ENCODE measurements at regions not wholly inside any gene's neighbourhood (a gene's known extent, or its start where the extent isn't known, plus 50 kb on each side); places are given as distances from the start of the nearest gene placed in this dataset.
A peak's percentile ranks its signal among the peaks of the same experiment; 100 is the strongest.
"Not testable (repeated sequence)": the region's sequence is repeated elsewhere in the genome, so short reads cannot be mapped to it uniquely, and the experiment has no call there.

- DNase-seq = no peak
These were observed 118.6 kb downstream of the DLEU7 start for GRCh38 chr13:50724913-50725312.

- no peak for DNase-seq
These were observed 117.3 kb downstream of the DLEU7 start for GRCh38 chr13:50726164-50726563.

GRCh38 chr13:50729177-50729576, 114.3 kb downstream of the DLEU7 start:
- DNase-seq = no peak

GRCh38 chr13:50730496-50731351, 112.8 kb downstream of the DLEU7 start:
- DNase-seq = no peak

GRCh38 chr13:50731400-50731799, 112.1 kb downstream of the DLEU7 start:
- no peak for DNase-seq

- no peak for DNase-seq
These were observed 110.8 kb downstream of the DLEU7 start for GRCh38 chr13:50732712-50733111.

GRCh38 chr13:50733392-50733791, 110.1 kb downstream of the DLEU7 start:
- no peak for DNase-seq

- DNase-seq = no peak
These were observed 108.4 kb downstream of the DLEU7 start for GRCh38 chr13:50735071-50735470.

GRCh38 chr13:50740052-50740741, 103.3 kb downstream of the DLEU7 start:
- DNase-seq = no peak

GRCh38 chr13:50742353-50742752, 101.1 kb downstream of the DLEU7 start:
- no peak for DNase-seq

GRCh38 chr13:50742968-50743367, 100.5 kb downstream of the DLEU7 start:
- DNase-seq = no peak

GRCh38 chr13:50744116-50744660, 99.3 kb downstream of the DLEU7 start:
- peak in 1 of 3 donors; percentile 23 for DNase-seq

- peak in 1 of 3 donors; percentile 37 for DNase-seq
These were observed 97.9 kb downstream of the DLEU7 start for GRCh38 chr13:50745542-50746115.

- no peak for DNase-seq
These were observed 95.6 kb downstream of the DLEU7 start for GRCh38 chr13:50747737-50748350.

- not testable (repeated sequence) for DNase-seq
These were observed 90.3 kb downstream of the DLEU7 start for GRCh38 chr13:50753221-50753620.

GRCh38 chr13:50755862-50756685, 87.4 kb downstream of the DLEU7 start:
- not testable (repeated sequence) for DNase-seq

- no peak for DNase-seq
These were observed 86.5 kb downstream of the DLEU7 start for GRCh38 chr13:50757008-50757407.

GRCh38 chr13:50758796-50759195, 84.7 kb downstream of the DLEU7 start:
- DNase-seq = peak in 1 of 3 donors; percentile 27

GRCh38 chr13:50760751-50761150, 82.7 kb downstream of the DLEU7 start:
- no peak for DNase-seq

GRCh38 chr13:50761406-50761805, 82.1 kb downstream of the DLEU7 start:
- no peak for DNase-seq

- no peak for DNase-seq
These were observed 80.4 kb downstream of the DLEU7 start for GRCh38 chr13:50762969-50763567.

GRCh38 chr13:50766013-50766412, 77.5 kb downstream of the DLEU7 start:
- no peak for DNase-seq
